Activated CD4-positive, CD25-positive, alpha-beta regulatory T cell treated with anti-CD3 and anti-CD28 coated beads, Interleukin-2, amount 50 U/mL, for 24 hours (primary cell): ENCODE measurements at regions not wholly inside any gene's neighbourhood (a gene's known extent, or its start where the extent isn't known, plus 50 kb on each side); places are given as distances from the start of the nearest gene placed in this dataset.

Experiments used
- ATAC-seq, 2 donors: fragments of 150-1000 bp; cut with Tn5 transposase; one replicate each; pipeline ENCODE4 v1.10.0; 2021; ENCODE audit warnings: mild to moderate bottlenecking in 1 of 2, moderate library complexity in 1 of 2

DNA sequence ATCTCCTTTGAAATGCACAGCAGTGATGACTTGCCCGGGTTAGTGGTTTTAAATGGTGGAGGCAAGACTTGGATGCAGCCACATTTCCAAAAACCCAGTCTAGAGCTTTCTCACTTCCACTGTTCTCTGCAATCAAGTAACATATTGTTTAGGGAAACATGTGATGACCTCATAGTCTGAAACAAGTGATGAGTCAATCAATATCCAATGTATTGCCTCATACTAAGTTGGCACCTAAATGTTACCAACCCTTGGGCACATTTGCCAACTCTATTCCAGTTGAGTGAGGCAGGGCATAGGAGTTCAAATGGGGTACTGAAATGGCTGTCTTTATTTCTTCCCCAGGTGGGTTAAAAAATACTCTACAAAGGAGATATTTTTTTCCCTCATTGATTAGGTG, 1105.4 kb downstream of the VRK1 start:
- ATAC-seq = no peak

- no peak for ATAC-seq
These were observed 1106.6 kb downstream of the VRK1 start for GRCh38 chr14:97903821-97904220.

DNA sequence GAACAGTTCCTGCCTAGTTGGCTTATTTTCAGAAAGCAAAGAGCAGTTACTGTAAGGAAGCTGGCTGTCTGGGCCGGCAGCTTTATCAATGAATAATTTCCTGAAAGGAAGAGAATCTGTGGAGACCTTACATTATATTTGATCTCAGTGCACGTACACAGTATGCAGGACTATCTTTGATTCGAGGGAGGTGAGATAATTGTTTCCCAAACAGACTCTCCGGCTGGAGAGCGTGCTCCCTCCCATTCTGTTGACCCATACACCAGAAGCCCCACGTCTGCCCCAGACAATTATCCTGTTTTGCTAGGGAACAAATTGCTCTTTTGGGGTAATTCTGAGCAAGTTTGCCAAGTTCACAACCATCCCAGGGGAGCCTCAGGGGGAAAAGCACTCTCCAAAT, 1115.0 kb downstream of the VRK1 start:
- ATAC-seq = no peak

DNA sequence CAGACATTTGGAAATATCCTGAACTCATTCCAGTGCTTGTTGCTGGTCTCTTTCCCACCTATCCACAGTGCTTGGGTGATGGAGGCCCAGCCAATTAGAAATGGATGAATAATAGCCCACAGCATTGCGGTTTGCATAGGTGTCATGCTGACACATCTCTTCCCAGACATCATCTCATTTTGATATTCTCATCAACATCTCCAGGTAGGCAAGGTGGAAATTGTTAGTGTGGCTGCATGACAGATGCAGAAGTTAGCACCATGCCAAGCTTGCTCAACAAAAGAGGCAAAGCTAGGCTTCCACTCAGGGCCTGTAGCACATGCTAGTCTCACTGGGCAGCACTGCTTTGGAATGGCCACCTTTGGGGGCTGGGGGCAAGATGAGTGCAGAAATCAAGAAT, 1118.9 kb downstream of the VRK1 start:
- ATAC-seq = peak in 1 of 2 donors; percentile 13

GRCh38 chr14:97916669-97917568, 1119.7 kb downstream of the VRK1 start:
- peak in 1 of 2 donors; percentile 13 for ATAC-seq

DNA sequence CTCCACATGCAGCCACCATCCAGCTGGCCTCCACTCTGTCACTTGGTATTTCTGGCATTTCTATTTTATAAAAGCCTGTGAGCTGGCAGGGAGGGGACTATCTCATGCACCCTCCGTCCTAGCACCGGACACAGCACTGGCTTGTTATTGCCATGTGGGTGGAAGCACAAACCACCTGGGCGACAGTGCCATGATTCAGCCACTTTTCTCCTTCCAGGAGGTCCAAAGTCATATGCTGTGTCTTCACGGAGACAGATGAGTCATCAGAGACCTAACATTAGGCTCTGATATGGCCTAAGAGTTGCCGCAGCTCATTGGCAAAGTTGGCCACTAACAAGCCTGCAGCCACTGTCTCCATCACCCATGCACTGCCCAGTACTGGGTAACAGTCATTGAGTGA, 1123.0 kb downstream of the VRK1 start:
- ATAC-seq = no peak

DNA sequence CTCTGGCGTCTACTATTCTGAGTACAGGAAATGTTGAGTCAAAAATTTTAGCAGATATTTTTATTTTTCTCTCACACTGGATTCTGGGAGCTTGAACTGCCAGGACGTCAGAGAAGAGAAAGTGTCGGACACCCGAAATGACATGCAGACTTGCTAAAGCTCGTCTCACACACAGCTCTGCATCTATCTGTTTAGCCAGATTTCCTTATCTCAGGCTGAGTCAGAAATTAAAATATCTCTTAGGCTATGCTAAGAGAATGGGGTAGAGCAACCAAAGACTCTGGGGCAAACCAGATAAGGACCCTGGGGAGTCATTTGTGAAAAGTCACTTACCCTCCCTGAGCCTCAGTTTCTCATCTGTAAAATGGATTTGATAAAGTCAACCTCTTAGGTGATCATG, 1124.1 kb downstream of the VRK1 start:
- no peak for ATAC-seq

- peak; percentile 17 to 64 for ATAC-seq
These were observed 1127.9 kb downstream of the VRK1 start for GRCh38 chr14:97924922-97925613.

DNA sequence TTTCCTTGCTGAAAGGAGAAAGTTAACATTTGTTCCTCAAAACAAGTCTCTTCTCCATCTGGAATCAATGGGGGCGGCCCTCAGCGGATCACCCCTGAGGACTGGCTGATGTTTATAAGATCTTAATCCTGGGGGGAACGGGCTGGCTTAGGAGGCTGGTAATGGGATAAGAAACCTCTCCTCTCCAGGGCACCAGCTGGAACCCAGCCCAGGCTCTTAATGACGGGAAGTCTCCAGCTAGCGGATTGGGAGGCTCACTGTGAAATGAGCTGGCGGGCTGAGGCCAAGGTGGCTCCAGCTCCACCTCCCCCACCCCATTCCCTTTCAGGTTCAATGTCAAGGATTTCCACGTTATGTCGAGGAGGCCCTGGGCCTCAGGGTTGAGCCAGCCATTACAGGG, 1133.0 kb downstream of the VRK1 start:
- ATAC-seq = no peak

DNA sequence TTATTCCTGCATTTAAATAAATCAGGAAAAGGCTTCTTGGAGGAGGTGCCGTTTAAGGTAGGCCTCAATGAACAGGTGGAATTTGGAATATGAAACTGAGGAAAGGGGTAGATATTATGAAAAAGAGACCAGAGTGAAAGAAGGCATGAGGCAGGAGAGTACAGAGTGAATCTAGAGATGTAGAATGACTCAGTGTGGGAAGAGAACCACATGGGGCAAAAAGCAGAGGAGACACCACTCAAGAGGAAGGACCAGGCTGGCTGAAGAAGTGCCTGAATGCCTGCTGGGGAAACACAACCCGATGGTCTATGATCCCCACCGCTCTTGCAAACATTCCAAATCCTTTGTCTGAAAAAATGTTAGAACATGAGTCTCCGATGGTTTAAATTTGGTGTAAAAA, 1134.1 kb downstream of the VRK1 start:
- ATAC-seq = no peak

DNA sequence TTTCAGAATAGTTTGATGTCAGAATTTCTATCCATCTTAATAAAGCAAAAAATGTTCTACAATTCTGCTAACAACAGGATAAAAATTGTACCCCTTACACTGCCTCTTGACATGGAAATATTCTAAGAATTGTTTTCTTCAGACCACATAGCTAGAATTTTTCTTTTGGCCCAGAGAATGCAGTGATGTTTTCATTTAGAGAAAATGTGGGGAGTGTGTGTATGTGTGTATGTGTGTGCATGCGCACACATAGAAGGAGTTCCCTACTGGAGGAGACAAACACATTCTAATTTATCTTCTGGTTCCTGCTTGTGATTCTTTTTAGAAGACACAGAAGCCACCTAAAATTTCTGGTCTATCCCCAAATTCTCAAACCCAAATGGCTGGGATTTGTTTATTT, 1145.7 kb downstream of the VRK1 start:
- no peak for ATAC-seq

DNA sequence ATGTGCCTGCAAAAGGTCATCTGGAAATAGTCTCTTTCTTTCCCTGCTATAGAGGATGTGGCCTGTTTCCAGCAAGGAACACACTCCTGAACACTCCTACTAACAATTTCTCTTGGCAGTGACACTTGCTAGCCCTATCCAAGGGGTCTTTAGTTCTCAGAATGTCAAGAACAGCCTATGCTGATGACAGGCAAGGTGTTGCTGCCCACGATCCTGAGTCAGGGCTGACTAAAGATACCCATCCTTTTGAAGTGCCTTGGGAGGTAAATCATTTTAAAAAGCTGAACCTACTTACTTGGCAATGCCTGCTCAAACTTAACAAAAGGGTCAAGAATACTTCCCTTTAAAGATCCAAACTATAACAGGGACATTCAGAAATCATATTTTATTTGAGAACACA, 1146.4 kb downstream of the VRK1 start:
- peak; percentile 63 to 70 for ATAC-seq

DNA sequence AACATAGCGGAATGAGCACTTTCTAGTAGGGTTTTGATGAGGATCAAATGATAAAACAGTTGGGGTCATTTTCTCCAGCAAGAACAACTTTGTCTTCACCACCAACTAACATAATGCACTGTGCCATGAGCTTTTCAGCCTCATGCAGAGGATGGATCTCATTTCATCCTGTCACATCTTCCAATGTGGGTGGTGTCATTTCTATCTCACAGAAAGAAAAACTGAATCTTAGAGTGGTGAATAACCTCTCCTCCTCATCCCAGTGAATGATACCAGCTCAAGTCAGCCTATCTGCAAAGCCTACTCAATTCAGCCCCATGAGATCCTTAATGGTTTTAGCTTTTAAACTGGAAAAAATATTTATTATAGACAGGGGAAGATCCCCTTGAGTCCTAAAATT, 1147.2 kb downstream of the VRK1 start:
- no peak for ATAC-seq

- no peak for ATAC-seq
These were observed 1148.4 kb downstream of the VRK1 start for GRCh38 chr14:97945631-97946030.

GRCh38 chr14:97946240-97946639, 1149.1 kb downstream of the VRK1 start:
- no peak for ATAC-seq

GRCh38 chr14:97946641-97947040, 1149.5 kb downstream of the VRK1 start:
- ATAC-seq = no peak

- no peak for ATAC-seq
These were observed 1151.7 kb downstream of the VRK1 start for GRCh38 chr14:97948841-97949240.

- no peak for ATAC-seq
These were observed 1159.6 kb downstream of the VRK1 start for GRCh38 chr14:97956581-97957340.

DNA sequence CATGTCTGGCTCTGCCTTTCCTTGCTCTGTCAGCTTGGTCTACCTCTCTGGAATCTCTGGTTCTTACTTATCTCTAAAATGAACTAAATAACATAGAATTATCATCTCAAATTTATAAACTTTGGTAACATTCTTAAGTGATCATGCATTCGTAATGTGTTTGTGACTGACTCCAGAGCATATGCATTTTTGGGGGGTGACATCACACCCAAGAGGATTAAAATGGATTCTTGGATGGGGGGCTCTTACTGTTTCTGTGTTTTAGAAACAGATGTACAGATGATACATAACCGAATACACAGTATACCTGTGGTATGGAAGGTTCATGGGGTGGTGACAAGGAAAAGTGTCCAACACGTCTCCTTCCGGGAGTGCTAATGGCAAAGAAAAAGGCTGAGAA, 1162.1 kb downstream of the VRK1 start:
- ATAC-seq = no peak

DNA sequence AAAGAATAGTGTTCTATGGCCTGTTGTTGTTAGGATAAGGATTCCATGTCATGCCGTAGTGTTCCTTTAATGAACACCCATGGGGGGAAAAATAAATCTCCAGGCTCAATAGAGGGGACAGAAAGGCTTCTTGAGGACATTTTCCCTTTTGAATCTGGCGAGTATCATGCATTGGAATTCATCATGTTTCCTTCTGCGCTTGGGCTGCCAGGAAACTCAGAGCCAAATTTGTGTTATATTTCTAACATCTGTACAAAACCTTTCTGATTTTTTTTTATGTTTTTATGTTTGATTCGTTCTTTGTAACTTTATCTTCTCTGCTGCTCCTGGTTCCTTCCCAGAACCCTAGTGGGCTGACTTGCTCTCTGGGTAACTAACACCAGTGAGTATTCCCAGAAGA, 1163.3 kb downstream of the VRK1 start:
- no peak for ATAC-seq

DNA sequence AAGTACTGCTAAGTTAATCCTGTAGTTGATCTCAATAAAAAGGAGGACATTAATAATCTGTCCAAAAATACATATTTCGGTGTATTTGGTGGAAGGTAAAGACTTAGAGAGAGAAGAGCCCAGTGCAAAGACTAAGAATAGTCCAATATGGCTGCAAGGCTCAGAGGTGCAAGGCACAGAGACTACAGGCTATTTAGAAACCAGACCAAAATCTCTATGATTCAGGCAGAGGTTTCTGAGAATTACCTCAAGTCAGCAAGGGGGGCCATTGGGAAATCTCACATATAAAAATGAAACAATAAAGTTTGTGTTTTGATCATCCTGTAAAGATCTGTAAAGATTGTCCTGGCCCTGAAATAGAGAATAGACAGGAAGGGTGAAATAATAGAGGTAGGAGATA, 1173.0 kb downstream of the VRK1 start:
- ATAC-seq = peak; percentile 69 to 73

DNA sequence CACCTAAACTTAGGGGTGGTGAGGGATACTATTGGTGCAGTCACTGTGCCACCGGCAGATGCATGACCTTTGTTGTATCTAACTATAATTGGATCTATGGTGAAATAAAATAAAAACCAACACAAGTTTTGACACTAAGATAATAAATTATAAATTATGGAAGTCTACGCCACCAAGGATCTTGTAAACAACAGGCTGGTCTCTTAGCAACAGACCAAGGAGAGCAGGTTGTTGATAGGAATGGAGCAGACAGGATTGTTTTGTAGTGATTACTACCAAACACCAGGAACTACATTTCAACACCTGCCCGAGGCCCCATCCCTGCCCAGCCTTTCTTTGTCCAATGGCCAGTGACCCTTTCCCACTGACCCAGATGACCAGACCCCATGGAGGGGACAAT, 1178.0 kb downstream of the VRK1 start:
- ATAC-seq = no peak

DNA sequence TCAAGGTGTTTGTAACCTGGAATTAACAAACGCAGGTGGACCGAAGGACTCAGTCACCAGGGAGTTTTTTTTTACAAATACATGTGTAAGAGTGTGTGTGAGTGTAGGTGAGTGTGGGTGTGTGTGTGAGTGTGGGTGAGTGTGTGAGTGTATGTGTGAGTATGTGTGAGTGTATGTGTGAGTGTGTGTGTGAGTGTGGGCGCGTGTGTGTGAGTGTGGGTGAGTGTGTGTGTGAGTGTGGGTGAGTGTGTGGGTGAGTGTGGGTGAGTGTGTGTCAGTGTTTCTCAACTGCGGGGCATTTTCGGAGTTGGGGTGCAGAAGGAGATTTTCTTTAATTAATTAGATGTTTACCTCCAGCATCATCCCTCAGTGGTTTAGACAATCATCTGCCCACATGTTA, 1178.8 kb downstream of the VRK1 start:
- no peak for ATAC-seq

GRCh38 chr14:97976861-97977260, 1179.7 kb downstream of the VRK1 start:
- no peak for ATAC-seq
